ENCODE measurements at regions not wholly inside any gene's neighbourhood (a gene's known extent, or its start where the extent isn't known, plus 50 kb on each side); places are given as distances from the start of the nearest gene placed in this dataset.

DNA sequence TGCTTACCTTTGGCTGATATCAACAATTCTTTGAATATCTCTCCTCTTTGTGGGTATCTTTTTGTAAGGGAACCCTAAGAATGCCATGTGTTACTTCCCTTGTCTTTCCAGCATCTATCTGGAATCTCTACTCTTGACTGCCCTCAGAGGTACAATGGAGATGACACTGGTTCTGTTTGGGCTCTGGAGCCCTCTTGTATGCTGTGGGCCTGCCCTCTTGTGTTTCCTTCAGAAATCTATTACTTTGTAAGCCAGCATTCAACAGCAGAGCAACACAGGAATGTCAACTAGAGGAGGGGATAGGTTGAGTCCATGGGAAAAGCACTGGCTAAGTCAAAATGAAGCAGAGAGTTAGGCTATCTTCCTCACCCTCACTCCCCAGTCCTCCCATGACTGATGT lies 142.3 kb downstream of the XPNPEP1 start:
- ATAC-seq (ENCODE audit: low read depth) (no peak), DNase-seq (no peak)
- H3K9ac ChIP-seq (ENCODE audit: low read length): no peak overlapping the region
- no peaks in the 10 kb centered on the region for H3K9me3 ChIP-seq (ENCODE audit: control extremely low read depth in 1 of 3, control insufficient read depth in 2 of 3, insufficient read depth in 1 of 3, low read length in 2 of 3)
- H3K79me2 ChIP-seq (ENCODE audit: control insufficient read depth, insufficient read depth, low read length): no peaks in the 10 kb centered on the region
- no peak overlapping the region for H3K27ac Mint-ChIP-seq
- no peak overlapping the region for H3K4me2 ChIP-seq (replicated peaks; ENCODE audit: low read depth, low read length, poor library complexity, severe bottlenecking)
- POLR2A ChIA-PET: no interaction called here
- H3K27me3 ChIP-seq (replicated peaks in 1 of 4; ENCODE audit: control extremely low read depth in 1 of 4, control insufficient read depth in 3 of 4, insufficient read depth in 4 of 4, low read length in 3 of 4): peaks cover 0 to 4% (median 0%) of the 10 kb centered on the region in 4 experiments
- no peaks in the 10 kb centered on the region for H4K20me1 ChIP-seq (ENCODE audit: control insufficient read depth, insufficient read depth, low read length, poor library complexity, severe bottlenecking)
- H2AFZ ChIP-seq (ENCODE audit: insufficient read depth, low read depth, low read length, poor library complexity, severe bottlenecking): no peak overlapping the region
- H3K4me3 ChIP-seq (ENCODE audit: control extremely low read depth in 1 of 5, extremely low read depth in 1 of 5, insufficient read depth in 1 of 5, low read depth in 2 of 5, low read length in 4 of 5): no peak overlapping the region
- no peaks in the 10 kb centered on the region for H3K9me3 Mint-ChIP-seq (ENCODE audit: insufficient read depth)
- intact Hi-C loops (cut with micrococcal nuclease): no loop called here
- CTCF ChIA-PET: no interaction called here
- H3K4me3 Mint-ChIP-seq: no peak overlapping the region
- H3K4me1 ChIP-seq (ENCODE audit: control insufficient read depth in 2 of 2, insufficient read depth in 2 of 2, low read length in 2 of 2): no peaks in the 10 kb centered on the region
- peaks cover 21% of the 10 kb centered on the region for H3K27me3 Mint-ChIP-seq
- H3K27ac ChIP-seq (ENCODE audit: low read length in 2 of 2): no peak overlapping the region
- no peak for TF ChIP-seq EZH2 (IDR thresholded peaks at IDR 0.05; ENCODE audit: borderline replicate concordance, insufficient read depth, low read depth, low read length, poor library complexity, severe bottlenecking)
- TF ChIP-seq, protein P1, sequence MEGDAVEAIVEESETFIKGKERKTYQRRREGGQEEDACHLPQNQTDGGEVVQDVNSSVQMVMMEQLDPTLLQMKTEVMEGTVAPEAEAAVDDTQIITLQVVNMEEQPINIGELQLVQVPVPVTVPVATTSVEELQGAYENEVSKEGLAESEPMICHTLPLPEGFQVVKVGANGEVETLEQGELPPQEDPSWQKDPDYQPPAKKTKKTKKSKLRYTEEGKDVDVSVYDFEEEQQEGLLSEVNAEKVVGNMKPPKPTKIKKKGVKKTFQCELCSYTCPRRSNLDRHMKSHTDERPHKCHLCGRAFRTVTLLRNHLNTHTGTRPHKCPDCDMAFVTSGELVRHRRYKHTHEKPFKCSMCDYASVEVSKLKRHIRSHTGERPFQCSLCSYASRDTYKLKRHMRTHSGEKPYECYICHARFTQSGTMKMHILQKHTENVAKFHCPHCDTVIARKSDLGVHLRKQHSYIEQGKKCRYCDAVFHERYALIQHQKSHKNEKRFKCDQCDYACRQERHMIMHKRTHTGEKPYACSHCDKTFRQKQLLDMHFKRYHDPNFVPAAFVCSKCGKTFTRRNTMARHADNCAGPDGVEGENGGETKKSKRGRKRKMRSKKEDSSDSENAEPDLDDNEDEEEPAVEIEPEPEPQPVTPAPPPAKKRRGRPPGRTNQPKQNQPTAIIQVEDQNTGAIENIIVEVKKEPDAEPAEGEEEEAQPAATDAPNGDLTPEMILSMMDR (IDR thresholded peaks at IDR 0.05): no peak
- no peaks in the 10 kb centered on the region for H3K4me1 Mint-ChIP-seq
- no peaks in the 10 kb centered on the region for H3K36me3 ChIP-seq (replicated peaks in 1 of 2; ENCODE audit: control extremely low read depth in 1 of 2, control insufficient read depth in 1 of 2, extremely low read depth in 1 of 2, insufficient read depth in 2 of 2, low read length in 1 of 2)

DNA sequence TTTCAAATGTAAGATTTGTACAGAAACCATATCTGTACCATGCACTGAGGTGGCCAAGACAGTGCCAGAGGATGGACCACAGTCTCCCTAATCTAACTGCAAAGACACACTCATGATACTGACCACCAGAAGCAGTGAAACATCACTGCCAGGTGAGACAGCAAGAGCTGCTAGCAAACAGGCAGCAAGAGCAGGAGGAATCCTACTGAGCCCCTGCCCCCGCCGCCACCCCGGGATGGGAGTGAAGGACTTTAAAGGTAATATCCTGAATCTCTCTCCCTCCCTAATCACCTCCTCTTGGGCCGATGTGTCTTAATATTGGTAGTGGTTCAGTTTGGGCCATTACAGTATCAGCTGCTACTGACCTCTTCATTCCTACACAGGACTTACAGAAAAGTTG lies 144.3 kb downstream of the XPNPEP1 start:
- Mint-ChIP-seq H3K4me3 (no peak overlapping the region), H3K27me3 (peaks cover 21% of the 10 kb centered on the region), H3K27ac (no peak overlapping the region), H3K9me3 (ENCODE audit: insufficient read depth) (no peaks in the 10 kb centered on the region), H3K4me1 (no peaks in the 10 kb centered on the region)
- POLR2A ChIA-PET: no interaction called here
- no peaks in the 10 kb centered on the region for H3K4me1 ChIP-seq (ENCODE audit: control insufficient read depth in 2 of 2, insufficient read depth in 2 of 2, low read length in 2 of 2)
- intact Hi-C loops (cut with micrococcal nuclease): no loop called here
- CTCF ChIA-PET: no interaction called here
- no peak overlapping the region for H3K27ac ChIP-seq (ENCODE audit: low read length in 2 of 2)
- H3K79me2 ChIP-seq (ENCODE audit: control insufficient read depth, insufficient read depth, low read length): no peaks in the 10 kb centered on the region
- no peaks in the 10 kb centered on the region for H4K20me1 ChIP-seq (ENCODE audit: control insufficient read depth, insufficient read depth, low read length, poor library complexity, severe bottlenecking)
- H3K36me3 ChIP-seq (replicated peaks in 1 of 2; ENCODE audit: control extremely low read depth in 1 of 2, control insufficient read depth in 1 of 2, extremely low read depth in 1 of 2, insufficient read depth in 2 of 2, low read length in 1 of 2): no peaks in the 10 kb centered on the region
- H3K9me3 ChIP-seq (ENCODE audit: control extremely low read depth in 1 of 3, control insufficient read depth in 2 of 3, insufficient read depth in 1 of 3, low read length in 2 of 3): no peaks in the 10 kb centered on the region
- WGBS (ENCODE audit: insufficient coverage): no CpG with 5 or more reads among the region's 4 CpGs
- no peak overlapping the region for H3K4me2 ChIP-seq (replicated peaks; ENCODE audit: low read depth, low read length, poor library complexity, severe bottlenecking)
- no peak overlapping the region for H3K9ac ChIP-seq (ENCODE audit: low read length)
- peaks cover 0 to 4% (median 0%) of the 10 kb centered on the region in 4 experiments for H3K27me3 ChIP-seq (replicated peaks in 1 of 4; ENCODE audit: control extremely low read depth in 1 of 4, control insufficient read depth in 3 of 4, insufficient read depth in 4 of 4, low read length in 3 of 4)
- ATAC-seq (ENCODE audit: low read depth) (no peak), DNase-seq (no peak)
- no peak overlapping the region for H2AFZ ChIP-seq (ENCODE audit: insufficient read depth, low read depth, low read length, poor library complexity, severe bottlenecking)
- H3K4me3 ChIP-seq (ENCODE audit: control extremely low read depth in 1 of 5, extremely low read depth in 1 of 5, insufficient read depth in 1 of 5, low read depth in 2 of 5, low read length in 4 of 5): no peak overlapping the region
- TF ChIP-seq, protein P1 (IDR thresholded peaks at IDR 0.05): no peak
- TF ChIP-seq EZH2 (IDR thresholded peaks at IDR 0.05; ENCODE audit: borderline replicate concordance, insufficient read depth, low read depth, low read length, poor library complexity, severe bottlenecking): no peak

Measured in B cell (primary cell).